ENCODE measurements at regions not wholly inside any gene's neighbourhood (a gene's known extent, or its start where the extent isn't known, plus 50 kb on each side); places are given as distances from the start of the nearest gene placed in this dataset.

- ATAC-seq (ENCODE audit: low FRiP score) (no peak), DNase-seq (ENCODE audit: low spot score) (no peak)
- no peak for TF ChIP-seq CTCF (IDR thresholded peaks at IDR 0.05)
Observed at GRCh38 chr2:19846567-19846966, 55.2 kb downstream of the TTC32 start.

- no peak for DNase-seq (ENCODE audit: low spot score)
- ATAC-seq (ENCODE audit: low FRiP score): no peak
- no peak for TF ChIP-seq CTCF (IDR thresholded peaks at IDR 0.05)
Observed at GRCh38 chr2:19846030-19846429, 55.8 kb downstream of the TTC32 start.

DNA sequence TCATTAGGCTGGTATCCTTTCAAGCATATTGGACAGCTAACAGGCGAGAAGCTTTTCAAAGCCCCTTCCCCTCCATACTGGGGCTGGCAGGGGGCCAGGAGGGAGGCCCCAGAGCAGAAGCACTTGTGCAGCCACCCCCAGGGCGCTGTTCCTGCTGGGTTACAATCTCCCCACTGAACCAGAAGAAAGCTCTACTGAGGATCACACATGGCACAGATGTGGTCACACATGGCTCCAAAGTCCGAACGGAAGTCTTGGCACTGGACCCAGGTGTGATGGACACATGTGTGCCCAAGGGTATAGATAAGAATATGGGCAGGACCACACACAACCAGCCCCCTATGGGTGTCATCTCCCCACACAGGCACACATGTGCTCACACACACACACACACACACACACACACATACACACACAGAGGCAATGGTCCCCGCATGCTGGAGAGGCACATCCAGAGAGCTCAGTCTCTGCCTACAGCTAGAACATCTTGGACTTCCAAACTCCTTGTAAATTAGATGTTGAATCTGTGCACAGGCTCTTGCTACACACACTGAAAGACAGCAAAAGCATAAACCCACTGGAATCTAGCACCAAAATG is 56.4 kb downstream of the TTC32 start:
- no peak for DNase-seq (ENCODE audit: low spot score)
- TF ChIP-seq CTCF (IDR thresholded peaks at IDR 0.05): no peak
- ATAC-seq (ENCODE audit: low FRiP score): no peak

- DNase-seq (ENCODE audit: low spot score) (no peak), ATAC-seq (ENCODE audit: low FRiP score) (no peak)
- TF ChIP-seq CTCF (IDR thresholded peaks at IDR 0.05): no peak
Observed at GRCh38 chr2:19844750-19845149, 57.0 kb downstream of the TTC32 start.

DNA sequence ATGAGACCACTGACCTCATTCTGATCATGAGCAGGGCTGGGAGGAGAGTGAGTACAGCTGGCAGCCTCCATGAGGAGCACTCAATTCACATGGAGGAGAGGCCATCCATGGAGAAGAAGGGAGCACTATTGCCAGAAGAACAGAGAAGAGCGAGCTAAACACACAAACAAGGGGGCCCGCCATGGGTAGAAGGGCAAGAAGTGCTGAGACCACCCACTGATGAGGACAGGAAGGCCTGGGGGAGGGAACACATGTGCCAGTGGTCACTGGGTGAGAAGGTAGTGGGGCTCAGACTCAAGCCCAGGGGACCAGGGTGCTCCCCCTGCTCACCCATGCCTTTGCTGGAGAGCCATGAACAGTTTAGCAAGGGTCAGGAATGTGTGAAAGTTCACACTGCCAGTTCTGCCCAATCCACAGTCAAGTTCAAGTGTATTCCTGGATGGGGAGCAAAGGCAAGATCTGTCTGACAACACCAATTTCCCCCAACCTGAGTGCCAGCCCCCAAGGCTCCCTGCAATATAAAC is 57.7 kb downstream of the TTC32 start:
- no peak for TF ChIP-seq CTCF (IDR thresholded peaks at IDR 0.05)
- ATAC-seq (ENCODE audit: low FRiP score) (no peak), DNase-seq (ENCODE audit: low spot score) (no peak)

GRCh38 chr2:19841918-19842693 is 59.7 kb downstream of the TTC32 start:
- no peak for TF ChIP-seq CTCF (IDR thresholded peaks at IDR 0.05)
- DNase-seq (ENCODE audit: low spot score) (no peak), ATAC-seq (ENCODE audit: low FRiP score) (no peak)

- no peak for ATAC-seq (ENCODE audit: low FRiP score)
- DNase-seq (ENCODE audit: low spot score): no peak
Observed at GRCh38 chr2:19839438-19839837, 62.3 kb downstream of the TTC32 start.

More at GRCh38 chr2:19839438-19839837, 62.3 kb downstream of the TTC32 start:
- TF ChIP-seq CTCF (IDR thresholded peaks at IDR 0.05): no peak

All from omental fat pad (tissue), 3 donors.